NCI-H82 treated with DMSO at 0.1 percent for 48 hours (cell line): ENCODE measurements at regions not wholly inside any gene's neighbourhood (a gene's known extent, or its start where the extent isn't known, plus 50 kb on each side); places are given as distances from the start of the nearest gene placed in this dataset.

Experiments used
- DNase-seq: peaks from one replicate; lab custom pipeline; 2025; ENCODE audit not compliant: unreplicated experiment; lab: John Stamatoyannopoulos, UW

DNA sequence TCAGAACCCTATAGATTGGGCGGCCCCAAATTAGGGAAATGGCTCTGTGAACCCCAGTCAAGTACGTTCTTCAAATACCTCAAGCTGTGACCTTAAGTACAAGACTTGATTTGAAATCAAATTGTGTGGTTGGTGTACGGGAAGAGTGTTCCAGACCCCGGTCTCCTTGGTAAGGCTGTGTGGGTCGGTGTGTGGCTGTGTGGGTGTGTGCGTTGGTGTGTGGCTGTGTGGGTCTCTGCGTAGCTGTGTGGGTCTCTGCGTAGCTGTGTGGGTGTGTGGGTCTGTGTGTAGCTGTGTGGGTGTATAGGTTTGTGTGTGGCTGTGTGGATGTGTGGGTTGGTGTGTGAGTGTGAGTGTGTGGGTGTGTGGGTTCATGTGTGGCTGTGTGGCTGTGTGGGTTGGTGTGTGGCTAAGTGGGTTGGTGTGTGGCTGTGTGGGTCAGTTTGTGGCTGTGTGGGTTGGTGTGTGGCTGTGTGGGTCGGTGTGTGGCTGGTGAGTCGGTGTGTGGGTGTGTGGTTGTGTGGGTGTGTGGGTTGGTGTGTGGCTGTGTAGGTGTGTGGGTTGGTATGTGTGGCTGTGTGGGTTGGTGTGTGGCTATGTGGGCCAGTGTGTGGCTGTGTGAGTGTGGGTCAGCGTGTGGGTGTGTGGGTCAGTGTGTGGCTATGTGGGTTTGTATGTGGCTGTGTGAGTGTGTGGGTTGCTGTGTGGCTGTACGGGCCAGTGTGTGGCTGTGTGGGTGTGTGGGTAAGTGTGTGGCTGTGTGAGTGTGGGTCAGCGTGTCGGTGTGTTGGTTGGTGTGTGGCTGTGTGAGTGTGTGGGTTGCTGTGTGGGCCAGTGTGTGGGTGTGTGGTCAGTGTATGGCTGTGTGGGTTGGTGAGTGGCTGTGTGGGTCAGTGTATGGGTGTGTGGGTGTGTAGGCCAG, 238.7 kb upstream of the ZFHX3 start:
- no peak for DNase-seq

DNA sequence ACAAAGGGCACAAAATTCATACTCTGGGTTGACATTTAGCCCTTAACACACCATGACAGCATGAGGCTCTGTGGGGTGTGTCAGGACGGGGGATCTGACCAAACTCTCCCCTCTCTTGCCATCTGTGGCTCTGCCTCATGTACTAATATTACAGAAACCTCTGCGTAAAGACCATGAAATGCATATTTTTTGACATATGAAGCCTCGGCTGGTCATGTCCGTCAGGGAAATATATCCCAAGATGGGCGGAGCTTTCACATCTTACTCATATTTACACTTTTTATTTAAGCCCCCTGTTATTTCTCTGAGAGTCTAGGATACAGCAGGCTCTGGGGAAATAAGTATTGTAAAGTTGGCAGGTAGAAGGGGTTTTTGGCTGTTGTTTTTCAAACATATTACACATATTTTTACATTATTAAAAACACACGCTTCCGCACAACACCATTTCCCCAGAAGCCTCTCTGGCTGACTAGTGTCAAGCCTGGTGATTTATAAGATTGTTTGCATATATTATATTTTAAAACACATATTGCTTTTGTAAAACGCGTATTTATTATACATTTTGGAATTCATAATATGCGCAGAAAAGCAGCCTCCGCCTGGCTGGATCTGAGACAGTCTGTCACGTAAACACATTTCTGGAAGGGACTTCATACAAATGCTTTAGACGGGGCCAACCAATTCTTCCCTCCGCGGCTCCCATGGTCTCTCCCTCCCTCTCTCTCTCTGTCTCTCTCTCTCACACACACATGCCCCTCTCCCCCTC, 237.7 kb upstream of the ZFHX3 start:
- no peak for DNase-seq

DNA sequence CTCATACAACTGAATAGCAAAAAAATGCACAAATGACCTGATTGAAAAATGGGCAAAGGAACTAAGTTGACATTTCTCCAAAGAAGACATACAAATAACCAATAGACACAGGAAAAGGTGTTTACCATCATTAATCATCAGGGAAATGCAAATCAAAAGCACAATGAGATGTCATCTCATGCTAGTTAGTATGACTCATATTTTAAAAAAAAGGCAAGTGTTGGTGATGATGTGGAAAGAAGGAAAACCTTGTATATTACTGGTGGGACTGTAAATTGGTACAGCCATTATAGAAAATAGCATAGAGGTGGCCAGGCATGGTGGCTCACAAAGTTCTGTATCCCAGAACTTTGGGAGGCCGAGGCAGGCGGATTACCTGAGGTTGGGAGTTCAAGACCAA, 232.5 kb upstream of the ZFHX3 start:
- DNase-seq: no peak

DNA sequence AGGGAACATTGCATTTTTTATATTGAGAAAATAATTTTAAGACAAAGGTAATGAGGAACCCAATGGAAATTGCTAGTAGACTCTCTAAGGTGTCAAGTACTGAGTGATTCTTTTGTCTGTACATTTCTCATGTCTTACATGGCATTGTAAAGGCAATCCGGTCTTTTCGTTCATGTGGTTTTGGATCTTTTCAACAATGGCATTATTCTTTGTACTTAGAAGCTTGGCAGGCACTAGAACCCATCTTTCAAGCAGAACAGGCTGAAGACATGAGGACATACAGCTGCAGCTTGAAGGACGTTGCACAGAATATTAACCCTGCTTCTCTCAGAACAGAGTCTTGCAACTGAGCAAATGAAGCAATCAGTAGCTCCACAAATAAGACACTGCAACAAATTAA, 231.5 kb upstream of the ZFHX3 start:
- DNase-seq: no peak

DNA sequence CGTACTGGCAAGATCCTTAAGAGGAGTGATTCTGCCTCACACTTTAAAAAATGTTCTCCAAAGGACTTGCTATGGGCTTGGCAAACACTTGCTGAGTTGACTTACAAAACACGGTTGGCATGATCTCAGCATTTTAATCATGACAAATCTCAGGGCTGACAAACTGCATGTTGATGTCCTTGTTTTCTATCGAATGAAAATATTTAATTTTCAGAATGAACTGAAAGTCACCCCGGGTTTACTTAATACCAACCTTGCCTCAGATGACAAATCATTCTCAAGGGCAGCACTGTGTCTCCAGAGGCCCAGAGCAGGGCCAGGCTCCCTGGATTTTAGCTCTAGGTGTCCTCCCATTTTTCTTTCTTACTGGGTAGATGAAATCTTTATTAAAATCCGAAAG, 229.1 kb upstream of the ZFHX3 start:
- DNase-seq: no peak

DNA sequence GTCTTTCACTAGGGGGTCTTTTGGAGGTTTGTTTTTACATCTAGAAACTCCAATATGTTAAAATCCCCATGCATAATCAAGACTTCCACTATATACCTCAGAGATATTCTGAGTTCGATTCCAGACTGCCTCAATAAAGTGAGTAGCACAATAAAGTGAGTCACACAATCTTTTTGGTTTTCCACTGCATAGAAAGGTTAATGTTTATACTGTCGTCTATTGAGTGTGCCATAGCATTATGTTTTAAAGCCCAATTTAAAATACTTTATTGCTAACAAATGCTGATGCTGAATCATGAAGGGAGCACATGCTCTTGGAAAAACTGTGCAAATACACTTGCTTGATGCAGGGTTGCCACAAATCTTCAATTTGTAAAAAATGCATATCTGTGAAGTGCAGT, 227.5 kb upstream of the ZFHX3 start:
- no peak for DNase-seq

DNA sequence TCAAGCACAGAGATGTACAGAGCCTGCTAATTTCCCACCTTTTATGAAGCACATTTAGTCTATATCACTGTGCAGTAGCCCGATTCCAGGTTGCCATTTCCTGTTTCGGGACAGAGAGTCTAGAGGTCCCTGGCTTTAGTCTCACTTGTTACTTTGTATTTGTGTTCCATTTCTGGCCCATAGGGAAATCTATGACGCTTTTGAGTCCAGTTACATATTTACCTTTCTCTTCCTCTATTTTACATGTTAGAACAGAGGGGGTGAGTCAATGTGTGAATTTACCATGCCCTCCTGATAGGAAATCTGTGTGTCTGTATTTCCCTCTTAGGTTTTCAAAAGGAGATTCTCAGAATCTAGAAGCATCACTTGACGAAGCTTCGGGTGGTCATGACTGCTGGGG, 227.1 kb upstream of the ZFHX3 start:
- DNase-seq: no peak

DNA sequence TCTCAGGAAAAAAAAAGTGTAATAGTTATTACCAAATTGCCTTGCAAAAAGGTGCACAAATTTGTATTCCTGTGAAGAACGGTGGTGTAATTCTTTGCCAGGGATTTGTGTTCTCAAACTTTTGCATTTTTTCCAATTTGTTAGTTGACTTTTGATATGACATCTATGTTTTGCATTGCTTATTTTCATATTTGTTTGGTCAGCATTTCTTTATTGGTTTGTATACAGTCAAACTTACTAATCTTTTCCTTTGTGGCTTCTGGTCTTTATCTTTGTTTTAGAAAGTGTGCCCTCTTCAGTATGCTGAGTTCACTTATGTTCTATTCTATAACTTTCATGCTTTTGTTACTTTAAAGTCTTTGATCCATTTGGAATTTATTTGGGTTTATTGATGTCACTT, 226.2 kb upstream of the ZFHX3 start:
- DNase-seq: no peak

DNA sequence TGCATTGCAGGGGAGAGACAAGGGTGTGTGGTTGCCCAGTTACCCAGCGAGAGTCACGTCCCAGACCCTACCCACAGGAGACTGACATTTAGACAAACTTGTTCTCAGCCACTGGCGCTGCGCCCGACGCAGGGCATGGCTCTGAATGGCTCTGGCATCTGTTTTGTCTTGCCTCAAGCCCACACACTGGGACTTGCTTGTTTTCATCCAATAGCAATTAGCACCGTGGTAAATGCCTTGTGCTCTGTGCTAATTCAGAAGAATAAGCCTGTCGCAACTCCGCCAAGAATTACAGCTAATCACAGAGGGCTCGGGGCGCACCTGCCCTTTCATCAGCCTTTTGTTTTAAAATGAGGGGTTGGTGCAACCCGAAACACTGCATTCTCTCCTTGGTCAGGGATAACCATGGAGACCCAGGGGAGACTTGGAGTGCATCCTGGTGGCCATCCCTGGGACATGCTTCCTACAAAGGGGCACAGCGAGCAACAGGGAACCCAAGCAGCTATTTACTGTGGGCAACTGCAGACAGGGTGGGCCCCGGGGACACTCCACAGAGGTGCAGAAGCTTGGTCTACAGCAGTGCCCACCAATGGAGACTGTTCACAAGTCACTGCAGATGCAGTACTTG, 220.6 kb upstream of the ZFHX3 start:
- no peak for DNase-seq

DNA sequence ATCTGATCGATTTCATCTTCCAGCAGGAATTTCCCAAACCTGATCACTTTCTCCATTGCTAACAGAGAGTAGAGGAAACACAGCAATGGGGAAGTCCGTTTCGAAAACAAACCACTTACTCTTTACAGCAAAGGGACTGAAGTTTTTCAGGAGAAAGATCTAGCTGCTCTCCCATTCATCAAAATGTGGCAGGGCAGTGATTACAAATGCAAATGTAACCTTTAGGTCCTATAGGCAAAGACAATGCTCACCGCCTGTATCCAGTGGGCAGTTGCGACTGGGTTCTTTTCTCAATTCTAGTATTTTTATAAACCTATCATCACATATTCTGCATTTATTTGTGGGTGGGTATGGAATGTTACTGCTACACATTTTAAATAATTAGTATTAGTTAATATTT, 218.0 kb upstream of the ZFHX3 start:
- DNase-seq: no peak

DNA sequence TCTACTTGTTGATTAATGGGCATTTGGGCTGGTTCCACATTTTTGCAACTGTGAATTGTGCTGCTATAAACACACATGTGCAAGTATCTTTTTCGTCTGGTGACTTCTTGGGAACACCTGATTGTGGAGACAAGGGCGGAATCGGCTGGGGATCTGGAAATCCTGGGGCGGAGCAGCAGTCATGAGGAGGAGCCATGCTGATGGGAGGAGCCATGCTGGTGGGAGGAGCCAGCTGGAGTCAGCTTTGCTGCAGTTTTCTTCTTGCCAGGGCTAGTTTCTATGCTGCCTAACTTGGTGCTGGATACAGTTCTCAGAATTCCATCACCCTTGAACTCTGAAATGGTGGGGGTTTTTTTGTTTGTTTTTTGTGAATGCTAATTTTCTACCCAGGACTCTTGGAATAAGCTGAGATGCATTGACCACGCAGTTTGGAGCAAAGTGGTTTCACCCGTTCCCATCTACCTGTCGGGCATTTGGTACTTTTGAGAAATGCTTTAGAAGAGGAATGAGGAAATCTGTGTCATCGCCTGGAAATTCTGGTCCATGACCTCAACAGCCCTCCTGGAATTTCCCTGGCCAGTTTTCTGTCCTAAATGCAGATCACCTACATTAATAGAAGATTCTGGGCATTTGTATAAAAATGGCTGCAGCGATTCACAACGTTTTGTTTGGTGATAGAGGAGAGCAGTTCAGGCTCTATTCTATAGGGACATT, 217.4 kb upstream of the ZFHX3 start:
- no peak for DNase-seq

DNA sequence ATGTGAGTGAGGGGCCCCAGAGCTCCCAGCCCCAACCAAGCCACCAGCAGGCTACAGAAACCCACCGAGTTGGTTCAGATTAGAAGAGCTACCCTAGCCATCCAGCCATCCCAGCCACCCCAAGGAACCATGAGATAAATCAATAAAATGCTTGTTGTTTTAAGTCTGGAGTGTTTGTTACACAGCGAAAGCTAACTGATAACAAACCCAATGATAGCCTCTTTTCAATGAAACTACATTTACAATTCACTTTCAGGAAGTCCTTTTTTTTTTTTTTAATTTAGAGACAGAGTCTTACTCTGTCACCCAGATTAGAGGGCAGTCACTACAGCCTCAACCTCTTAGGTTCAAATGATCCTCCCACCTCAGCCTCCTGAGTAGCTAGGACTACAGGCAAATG, 215.0 kb upstream of the ZFHX3 start:
- no peak for DNase-seq

DNA sequence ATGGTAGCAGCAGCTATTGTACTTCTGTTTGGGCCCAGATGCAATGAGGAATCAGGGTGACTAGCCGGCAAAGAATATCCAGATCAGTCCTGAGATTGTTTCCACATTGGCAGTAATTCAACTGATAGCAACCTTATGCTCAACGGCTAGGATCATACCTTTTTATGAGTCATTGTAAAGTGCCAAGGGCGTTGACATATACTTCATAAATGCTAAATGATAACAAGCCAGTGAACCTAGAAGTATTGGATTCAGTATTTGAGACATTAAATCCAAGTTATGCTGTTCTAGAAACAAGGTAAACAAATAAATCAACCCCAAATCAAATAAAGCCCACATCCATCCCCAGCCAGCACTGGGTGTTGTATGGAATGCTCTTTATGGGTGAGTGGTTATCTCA, 207.1 kb upstream of the ZFHX3 start:
- DNase-seq: no peak

DNA sequence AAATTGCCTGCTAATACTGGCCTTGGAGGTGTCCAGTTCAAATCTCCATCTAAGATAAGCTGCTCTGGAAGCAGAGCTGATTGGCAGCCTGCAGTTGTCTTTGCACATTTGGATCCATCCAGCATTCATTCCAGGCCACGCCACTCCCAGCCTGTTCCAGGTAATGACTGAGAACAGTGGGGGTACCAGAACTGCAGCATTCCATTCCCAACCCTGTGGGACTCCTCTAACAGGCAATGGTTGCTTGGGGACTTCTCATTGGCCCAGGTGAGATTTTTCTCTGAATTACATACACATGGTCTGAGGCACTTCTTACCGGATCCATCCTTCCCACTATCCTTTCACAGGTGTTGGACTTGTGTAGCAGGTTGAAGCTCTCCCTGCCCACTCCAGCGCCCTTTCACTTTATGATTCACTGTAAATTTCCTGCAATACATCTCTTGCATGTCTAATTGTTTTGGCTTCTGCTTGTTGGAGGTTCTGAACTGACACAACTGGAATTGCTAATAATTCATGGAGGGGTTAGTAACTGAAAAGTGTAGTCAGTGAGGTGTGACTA, 206.1 kb upstream of the ZFHX3 start:
- DNase-seq: no peak

DNA sequence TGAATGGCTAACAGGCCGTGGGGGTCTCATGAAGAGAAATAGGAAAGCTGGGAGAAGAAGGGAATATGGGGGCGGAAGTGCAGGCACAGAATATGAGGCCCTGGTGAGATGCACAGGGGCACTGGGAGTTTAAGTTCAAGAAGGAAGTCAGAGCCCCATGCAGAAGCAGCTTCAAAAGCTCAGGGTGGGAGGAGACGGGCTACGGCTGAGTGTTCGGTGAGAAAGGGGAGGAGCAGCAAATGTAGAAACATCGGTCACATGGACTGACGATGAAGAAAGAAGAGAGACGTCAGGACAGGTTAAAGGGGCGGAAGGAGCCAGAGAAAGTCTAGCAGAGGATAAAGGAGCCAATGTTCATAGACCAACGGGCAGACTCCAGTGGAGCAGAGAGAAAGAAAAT, 204.5 kb upstream of the ZFHX3 start:
- DNase-seq: no peak

DNA sequence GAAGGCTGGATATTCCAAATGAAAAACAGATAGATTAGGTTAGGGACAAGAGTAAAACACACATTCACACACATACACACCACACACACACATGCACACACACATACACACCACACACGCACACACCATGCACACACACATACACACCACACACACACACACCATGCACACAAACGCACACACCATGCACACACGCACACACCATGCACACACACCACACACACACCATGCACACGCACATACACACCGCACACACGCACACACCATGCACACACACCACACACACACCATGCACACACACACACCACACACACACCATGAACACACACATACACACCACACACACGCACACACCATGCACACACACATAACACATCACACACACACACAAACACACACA, 203.7 kb upstream of the ZFHX3 start:
- DNase-seq: no peak

DNA sequence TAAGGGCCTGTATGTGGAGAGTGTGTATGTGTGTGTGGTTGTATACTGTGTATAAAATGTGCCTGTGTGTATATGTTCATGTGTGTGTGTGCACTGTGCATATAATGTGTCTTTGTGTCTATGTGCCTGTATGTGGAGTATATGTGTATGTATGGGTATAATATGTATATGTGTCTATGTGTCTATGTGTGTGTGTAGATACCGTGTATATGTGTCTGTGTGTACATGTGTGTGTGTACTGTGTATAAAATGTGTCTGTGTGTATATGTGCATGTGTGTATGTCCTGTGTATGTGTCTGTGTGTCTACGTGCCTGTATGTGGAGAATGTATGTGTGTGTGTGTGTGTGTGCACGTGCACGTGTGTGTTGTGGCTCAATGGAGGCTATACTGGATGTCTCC, 200.4 kb upstream of the ZFHX3 start:
- DNase-seq: no peak

DNA sequence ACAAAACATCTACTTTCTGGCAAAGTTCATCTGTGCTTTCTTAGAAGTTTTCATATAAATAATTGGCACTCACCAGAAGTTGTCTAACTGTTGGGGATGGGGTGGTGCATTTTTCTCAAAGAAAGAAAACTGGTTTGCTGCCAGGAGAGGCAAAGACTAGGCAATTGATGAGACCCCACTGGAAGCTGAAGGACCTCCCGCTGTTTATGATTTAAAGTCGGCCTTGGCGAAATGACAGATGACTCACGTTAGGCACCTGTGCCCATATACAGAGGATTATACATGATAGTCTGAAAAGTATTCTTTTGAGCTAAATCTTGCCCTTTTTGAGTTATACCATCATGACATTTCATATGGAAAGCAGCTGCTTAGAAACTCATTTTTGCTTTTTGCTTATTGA, 193.0 kb upstream of the ZFHX3 start:
- no peak for DNase-seq

DNA sequence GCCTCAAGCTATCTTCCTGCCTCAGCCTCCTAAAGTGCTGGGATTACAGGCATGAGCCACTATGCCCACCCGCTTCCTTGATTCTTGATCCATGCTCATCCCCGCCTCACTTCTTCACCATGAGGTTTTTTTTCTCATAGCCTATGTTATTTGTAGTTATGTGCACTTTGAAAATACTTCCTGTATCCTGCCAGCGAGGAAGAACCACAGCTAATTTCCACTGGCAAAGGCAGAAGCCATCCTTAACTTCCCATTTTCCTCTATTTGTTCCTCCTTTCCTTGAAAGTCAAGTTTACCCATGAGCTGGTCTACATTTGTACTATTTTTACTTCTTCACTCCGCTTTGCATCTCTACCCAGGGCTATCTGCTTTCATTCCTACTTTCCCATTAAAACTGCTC, 189.7 kb upstream of the ZFHX3 start:
- no peak for DNase-seq

DNA sequence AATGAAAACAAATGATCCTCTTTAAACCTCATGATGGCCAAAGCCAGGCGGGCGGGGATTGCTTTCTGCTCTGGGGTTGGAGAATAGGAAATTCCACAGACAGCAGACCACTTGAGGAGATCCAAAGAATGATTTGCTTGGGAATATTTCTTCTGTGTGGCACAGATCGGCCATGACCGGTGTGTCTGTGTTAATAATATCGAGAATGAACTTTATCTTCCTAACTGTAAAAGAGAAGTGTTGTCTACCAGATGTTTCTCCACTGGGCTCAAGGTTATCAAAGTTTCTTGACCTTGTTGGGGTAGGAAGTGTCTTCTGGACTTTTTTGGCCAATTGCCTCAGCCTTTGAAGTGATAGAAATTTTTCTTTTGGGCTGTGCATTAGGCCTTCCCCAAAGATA, 186.6 kb upstream of the ZFHX3 start:
- no peak for DNase-seq

DNA sequence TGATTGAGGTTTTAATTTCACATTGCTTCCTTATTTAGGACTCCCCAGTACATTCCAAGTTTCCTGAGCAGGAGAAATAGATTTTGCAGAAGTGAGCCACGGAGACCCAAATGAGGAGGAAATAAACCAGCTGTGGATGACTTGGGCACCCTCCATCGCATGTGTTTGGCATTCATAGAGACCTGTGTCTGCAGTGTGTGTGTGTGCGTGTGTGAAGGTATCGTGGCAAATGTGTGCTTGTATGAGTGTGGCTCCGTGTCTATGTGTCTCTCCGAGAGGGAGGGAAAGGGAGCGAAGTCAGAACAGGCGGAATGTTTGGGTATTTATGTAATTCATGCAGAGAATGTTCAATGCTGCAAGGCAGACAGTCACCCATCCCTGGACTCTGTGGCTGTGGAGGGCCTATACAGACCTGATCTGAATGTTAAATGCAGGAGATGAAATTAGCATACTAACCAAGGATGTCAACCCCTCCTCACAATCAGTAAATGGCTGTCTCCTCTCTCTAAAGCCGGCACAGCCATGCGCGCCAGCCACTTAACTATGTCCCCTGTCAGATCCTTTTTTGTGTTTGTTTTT, 186.0 kb upstream of the ZFHX3 start:
- no peak for DNase-seq
